GM10266 (cell line): ENCODE measurements at regions not wholly inside any gene's neighbourhood (a gene's known extent, or its start where the extent isn't known, plus 50 kb on each side); places are given as distances from the start of the nearest gene placed in this dataset.

ENCODE experiments used
- DNase-seq: peaks from one replicate; pipeline ENCODE4 v3.0.0; 2012; ENCODE audit errors: extremely low spot score
- CTCF ChIP-seq: IDR thresholded peaks from 2 replicates; pipeline ENCODE4 v1.5.1; 2012; ENCODE audit warnings: mild to moderate bottlenecking, low read depth; ENCODE audit not compliant: control insufficient read depth, insufficient read depth; ENCODE audit errors: missing control alignments

DNA sequence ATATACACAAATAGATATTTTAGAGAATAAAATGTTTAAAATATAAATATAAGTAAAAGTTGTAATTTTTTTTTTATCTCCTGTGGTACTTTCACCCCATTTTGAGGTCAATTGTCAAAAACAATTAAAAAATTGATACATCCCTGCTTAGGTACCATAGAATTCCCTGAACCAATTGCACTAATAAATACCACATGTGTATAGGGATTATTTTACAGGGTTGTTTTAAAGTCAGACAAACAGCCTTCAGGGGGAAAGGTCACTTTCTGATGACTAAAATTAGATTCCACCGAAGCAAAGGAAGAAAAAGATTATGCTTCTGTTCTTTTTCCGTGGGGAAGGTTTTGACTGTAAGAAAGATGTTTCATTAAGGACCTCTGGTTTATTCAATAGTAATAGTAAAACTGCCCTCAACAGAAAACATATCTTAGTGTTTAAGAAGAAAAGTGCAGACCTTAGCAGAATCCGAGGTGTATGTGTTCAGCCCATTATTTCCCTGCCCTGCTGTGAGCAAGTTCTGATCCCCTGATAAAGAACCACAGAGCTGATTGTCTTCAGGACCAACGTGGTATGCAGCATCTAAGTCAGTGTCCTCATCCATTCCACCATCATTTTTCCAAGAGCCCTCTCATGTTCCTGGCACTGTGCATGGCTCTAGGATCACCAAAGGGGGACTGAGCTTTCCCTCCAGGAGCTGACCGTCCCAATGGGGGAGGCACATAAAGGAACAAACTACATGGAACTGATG, 132.9 kb upstream of the IL12A start:
- no peak for DNase-seq
- TF ChIP-seq CTCF = no peak

- DNase-seq = no peak
- no peak for TF ChIP-seq CTCF
These were observed 132.0 kb upstream of the IL12A start for GRCh38 chr3:159856590-159857104.

GRCh38 chr3:159857840-159858239, 130.8 kb upstream of the IL12A start:
- no peak for DNase-seq
- no peak for TF ChIP-seq CTCF

- DNase-seq = no peak
- TF ChIP-seq CTCF = no peak
These were observed 130.0 kb upstream of the IL12A start for GRCh38 chr3:159858650-159859049.

GRCh38 chr3:159859424-159859823, 129.2 kb upstream of the IL12A start:
- TF ChIP-seq CTCF = no peak
- no peak for DNase-seq

- TF ChIP-seq CTCF = no peak
- no peak for DNase-seq
These were observed 128.8 kb upstream of the IL12A start for GRCh38 chr3:159859836-159860235.
